ENCODE measurements at regions not wholly inside any gene's neighbourhood (a gene's known extent, or its start where the extent isn't known, plus 50 kb on each side); places are given as distances from the start of the nearest gene placed in this dataset.

DNA sequence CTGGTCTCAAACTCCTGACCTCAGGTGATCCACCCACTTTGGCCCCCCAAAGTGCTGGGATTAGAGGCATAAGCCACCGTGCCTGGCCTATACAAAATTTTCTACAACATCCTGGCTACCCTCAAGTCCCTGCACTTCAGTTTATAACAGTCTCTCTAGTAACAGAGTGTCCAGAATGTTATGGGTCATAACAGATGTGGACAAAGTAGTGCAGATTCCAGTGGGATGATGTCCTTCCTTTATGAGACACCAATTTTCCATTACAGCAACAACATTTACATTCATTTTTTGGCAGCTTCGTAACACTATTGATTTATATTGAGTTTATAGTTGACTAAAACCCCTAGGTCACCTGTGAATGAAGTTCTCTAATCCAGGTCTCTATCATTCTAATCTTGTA lies 429.4 kb upstream of the PTBP2 start:
- no peak for DNase-seq (ENCODE audit: low spot score)

DNA sequence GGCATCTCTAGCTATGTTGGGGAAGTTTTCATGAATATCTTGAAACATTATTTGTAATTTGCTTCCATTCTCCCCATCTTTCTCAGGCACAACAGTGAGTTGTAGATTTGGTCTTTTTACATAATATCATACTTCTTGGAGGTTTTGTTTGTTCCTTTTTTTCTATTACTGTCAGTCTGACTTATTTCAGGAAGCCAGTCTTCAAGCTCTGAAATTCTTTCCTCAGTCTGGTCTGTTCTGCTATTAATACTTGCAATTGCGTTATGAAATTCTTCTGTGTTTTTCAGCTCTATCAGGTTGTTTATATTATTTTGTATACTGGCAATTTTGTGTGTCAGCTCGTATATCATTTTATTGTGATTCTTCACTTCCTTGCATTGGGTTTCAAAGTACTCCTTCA lies 424.6 kb upstream of the PTBP2 start:
- DNase-seq (ENCODE audit: low spot score): no peak

DNA sequence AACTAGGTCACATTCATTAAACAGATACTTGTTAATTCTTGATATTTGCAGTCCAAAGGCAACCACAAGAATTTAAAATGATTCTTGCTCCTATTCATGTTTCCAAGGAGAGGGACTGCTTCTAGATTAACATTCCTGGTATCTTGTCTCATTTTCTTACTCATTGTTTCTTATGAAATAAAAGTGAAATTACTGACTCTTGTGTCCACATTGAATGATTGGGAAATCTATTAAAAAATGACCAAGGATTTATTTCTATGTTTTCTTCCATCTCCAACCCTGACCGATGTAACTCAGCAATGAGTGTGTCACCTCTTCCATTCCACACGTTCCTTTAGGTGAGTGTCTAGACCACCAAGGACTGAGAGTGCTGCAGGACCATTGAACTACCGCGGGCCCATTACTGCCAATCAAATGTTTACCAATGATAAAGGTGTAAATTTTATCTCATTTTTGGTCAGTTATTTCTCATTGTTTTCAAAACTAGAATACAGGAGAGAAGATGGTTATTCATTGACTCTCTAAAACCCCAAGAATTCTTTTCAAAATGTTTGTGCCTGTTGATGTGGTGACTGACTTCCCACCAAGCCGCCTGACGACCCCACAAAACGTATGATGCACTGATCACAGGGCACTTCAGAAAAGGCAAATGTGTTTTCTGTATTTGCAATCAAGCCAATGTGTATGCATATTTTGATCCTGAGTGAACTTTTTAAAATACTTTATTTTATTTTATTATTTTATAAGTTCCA lies 414.6 kb upstream of the PTBP2 start:
- no peak for DNase-seq (ENCODE audit: low spot score)

DNA sequence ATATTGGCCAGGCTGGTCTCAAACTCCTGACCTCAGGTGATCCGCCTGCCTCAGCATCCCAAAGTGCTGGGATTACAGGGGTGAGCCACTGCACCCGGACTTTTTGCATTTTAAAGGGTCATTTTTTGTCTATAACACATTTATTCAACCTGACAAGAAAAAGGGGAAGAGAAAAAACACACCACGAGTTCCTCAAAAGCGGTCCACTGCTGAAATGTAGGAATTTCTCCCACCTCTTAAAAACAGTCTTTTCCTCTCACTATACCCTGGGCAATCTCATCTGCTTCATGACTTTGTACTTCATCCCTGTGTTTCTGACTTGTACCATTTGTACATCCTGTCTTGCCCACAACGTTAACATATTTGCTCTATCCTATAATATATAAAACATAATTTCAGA lies 413.3 kb upstream of the PTBP2 start:
- no peak for DNase-seq (ENCODE audit: low spot score)

DNA sequence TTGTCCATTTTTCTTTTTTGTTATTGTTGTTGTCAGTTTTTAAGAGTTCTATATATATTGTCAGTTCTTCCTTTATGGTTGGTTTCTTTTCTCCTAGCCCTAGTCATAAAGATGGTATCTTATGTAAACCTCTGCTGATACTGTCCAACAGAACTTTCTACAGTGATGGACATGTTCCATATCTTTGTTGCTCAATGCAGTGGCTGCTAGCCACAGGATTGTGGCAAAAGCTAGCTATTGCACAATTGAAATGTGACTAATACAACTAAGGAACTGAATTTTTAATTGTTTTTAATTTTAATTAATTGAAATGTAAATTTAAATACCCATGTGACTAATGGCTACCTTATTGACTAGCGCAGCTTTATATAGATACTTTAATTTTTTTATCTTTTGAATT lies 411.8 kb upstream of the PTBP2 start:
- DNase-seq (ENCODE audit: low spot score): no peak

DNA sequence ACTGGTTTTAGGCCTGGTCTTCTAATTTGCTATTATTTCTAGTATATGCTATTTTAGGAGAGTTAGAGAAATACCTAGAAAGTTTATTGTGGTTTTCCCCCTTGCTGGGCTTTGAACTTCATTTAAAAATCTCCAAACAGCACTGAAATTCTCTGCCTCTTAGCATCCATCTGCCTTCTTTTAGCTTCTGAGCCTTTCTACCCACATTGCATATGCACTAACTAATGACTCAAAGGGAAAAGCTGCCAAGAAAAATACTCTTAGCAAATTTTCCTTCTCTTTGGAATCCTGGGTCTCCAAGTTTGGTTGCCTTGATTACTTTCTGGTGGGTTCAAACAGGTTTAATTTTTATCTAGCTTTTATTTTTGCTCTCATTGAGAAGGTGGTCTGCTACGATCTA lies 408.4 kb upstream of the PTBP2 start:
- DNase-seq (ENCODE audit: low spot score): no peak

DNA sequence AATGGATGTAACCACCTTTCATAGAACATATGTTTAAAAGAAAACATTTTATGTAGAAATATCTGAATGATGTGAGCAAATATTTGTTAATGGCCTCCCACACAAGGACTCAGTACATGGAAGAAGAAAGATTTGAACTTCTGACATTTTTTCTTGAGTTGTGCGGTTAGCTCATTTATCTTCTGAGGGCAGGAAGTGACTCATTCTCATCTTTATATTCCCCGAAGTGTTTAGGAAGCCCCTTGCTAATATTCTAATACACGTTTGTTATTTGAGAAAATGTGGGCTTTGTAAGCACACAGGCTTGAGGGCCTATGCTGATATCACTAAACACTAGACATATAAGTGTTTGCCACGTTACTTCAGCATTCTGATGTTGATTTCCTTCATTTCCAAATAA lies 392.5 kb upstream of the PTBP2 start:
- no peak for DNase-seq (ENCODE audit: low spot score)

DNA sequence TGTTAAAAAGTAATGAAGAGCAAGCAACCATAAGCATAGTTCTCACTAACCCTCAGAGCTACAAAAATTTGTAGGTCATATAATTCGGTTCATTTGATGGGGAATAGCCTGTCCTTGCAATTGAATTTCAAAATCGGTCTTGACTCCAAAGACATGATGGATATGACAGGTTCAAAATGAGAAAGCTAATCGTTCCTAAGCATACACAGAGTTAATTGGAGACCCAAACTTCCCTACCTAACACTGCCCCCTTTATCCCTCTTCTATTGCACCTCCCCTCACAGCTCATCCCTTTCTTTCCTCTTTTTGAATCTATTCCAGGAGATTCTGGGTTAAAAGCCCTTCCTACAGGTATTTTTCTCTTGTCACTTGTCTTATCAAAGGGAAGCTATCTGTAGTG lies 390.0 kb upstream of the PTBP2 start:
- DNase-seq (ENCODE audit: low spot score): no peak

DNA sequence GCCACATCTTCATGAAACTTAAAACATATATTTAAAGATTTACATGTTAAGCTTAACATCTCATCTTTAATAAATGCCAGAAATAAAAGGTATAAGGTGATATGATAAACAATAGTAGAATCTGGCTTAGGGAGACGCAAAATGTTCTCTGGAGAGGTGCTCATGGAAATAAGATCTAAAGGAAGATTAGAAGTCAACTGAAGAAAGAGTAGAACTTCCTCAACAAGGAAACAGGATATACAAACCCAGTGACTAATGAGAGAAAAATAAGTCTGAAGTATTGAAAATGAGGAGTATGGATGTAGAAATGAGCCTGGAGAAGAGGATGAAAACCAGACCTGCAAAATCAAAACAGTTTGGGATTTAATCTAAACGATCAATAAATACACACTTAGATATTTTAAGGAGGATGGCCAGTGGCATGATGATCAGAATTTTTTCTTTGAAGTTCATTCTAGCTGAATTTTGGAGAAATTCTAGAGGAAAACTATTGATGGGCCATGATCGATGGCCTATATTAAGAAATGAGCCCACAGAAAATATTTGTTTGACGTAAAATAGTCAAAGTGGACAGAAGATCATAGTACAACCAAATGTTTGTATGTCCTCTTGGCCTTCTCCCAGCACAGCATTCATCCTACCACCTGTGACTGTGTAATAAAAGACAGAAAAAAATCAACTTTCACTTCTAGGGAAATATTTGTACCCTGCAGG lies 387.9 kb upstream of the PTBP2 start:
- no peak for DNase-seq (ENCODE audit: low spot score)

DNA sequence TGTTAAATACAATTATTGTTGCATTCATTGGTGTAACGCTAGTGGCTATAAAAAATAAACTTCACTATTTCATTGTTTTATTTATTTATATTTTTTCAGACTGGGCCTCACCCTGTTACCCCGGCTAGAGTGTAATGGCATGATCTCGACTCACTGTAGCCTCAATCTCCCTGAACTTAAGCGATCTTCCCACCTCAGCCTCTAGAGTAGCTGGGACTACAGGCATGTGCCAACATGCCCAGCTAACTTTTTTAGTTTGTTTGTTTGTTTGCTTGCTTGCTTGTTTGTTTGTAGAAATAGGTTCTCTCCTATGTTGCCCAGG lies 387.4 kb upstream of the PTBP2 start:
- no peak for DNase-seq (ENCODE audit: low spot score)

DNA sequence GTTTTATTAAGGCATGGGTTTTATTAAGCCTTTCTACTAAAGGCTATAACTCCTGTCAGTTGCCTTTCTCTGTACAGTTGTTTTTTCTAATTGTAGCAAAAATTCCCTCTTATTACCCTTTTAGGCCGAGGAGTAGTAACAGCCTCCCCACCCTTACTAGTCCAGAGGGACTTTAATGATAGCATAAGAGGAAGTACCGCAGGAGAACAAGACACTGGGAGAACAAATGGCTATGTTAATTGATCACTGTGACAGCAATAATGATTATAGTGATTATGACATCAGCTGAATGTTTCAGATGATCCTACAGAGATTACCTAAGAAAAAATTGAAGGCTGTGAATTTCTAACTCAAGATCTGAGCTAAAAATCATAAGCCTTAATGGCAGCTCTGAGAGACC lies 383.0 kb upstream of the PTBP2 start:
- DNase-seq (ENCODE audit: low spot score): no peak

DNA sequence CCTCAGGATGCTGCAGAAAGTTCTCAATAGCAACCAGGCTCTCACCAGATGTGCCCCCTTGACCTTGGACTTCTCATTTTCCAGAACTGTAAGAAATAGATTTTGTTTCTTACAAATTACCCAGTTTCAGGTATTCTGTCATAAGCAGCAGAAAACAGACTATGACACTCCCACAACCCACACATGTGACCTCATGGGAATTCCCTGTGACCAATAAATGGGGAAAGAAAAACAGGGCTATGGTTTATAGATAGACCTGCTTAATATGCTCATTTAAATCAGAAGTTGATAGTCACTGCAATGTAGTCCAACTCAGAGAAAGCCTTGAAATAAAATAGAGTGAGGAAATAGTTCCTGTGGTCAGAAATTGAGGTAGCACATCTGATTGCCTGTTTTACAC lies 380.9 kb upstream of the PTBP2 start:
- no peak for DNase-seq (ENCODE audit: low spot score)

DNA sequence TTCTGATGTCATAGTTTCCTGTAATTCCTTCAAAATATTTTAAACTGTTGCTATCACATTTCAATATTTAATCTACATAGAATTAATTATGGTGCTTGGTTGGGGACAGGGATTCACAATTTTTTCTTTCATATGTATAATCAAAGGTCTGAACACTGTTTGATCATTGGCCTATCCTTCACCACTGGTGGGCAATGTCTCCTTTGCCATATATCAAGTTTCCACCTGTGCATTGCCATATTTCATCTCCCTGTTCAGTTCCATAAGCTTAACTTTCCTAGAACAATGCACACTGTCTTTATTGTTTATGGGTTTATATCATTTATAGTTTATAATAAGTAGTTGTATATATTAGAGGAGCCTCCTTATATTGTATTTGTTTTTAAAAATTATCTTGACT lies 374.9 kb upstream of the PTBP2 start:
- no peak for DNase-seq (ENCODE audit: low spot score)

DNA sequence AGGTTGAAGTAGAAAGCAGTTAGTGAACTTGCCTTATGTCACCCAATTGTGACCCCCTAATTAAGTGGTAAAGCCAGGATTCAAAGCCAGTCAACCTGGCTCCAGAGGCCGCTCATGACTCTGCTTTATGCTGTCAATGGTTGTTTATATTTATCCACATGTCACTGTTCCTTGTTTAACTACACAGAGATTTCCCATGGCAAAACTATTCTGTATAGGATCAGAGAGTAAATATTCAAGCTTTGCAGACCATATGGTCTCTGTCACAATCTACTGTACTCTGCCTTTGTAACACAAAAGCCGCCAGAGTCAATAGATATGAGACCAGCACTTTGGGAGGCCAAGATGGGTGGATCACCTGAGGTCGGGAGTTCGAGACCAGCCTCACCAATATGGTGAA lies 371.7 kb upstream of the PTBP2 start:
- no peak for DNase-seq (ENCODE audit: low spot score)

DNA sequence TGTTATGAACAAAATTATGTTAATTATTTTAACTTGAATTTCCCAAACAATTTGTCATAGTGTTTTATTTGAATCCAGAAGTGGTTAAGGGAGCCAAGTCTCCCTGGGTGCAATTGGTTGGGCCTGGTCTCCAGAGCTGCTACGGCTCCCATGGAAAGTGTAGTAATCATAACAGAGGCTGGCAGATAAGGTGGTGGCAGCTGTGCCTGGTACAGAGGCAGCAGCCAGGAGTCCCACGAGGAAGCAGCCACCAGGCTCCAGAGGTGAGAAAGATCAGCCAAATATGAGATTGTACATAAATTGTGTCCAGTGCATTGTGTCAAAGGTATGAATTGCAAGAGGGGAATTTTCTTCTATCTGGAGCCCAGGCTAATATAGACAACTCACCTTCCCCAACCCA lies 368.9 kb upstream of the PTBP2 start:
- no peak for DNase-seq (ENCODE audit: low spot score)

DNA sequence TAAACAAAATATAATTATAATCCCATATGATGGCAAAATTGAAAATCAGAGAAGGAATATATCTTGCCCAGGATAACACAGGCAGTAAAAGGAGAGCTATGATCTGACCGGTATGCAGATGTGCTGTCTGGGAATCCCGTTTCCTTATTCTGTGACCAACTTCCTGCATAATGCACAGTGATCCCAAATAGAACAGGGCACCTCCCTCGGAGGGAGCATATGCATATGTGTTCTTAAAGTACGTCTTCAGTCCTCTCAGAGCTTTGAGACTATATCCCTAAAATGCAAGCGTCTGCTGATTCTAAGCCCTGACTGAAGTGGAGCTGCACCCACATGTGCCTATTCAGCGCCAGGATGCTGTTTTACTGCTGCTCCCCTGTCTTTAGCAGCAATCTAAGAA lies 366.1 kb upstream of the PTBP2 start:
- no peak for DNase-seq (ENCODE audit: low spot score)

DNA sequence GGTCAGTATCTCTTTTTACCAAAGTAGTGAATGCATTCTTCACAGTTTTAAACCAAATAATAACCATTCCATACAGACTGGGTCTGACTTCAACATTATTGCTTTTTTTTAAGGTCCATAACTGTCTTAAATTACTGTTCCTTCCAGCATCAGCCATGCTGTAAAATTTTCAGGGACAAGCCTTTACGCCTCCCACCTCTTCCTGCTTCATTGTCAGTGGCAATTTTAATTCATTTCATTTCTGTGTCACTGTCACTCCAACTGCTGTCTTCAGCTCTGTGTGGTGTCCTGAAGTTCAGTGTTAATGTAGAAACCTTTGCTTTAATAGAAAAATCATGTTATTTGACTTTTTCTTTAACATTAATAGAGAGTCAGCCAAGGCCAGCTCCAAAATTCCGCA lies 365.6 kb upstream of the PTBP2 start:
- DNase-seq (ENCODE audit: low spot score): no peak

DNA sequence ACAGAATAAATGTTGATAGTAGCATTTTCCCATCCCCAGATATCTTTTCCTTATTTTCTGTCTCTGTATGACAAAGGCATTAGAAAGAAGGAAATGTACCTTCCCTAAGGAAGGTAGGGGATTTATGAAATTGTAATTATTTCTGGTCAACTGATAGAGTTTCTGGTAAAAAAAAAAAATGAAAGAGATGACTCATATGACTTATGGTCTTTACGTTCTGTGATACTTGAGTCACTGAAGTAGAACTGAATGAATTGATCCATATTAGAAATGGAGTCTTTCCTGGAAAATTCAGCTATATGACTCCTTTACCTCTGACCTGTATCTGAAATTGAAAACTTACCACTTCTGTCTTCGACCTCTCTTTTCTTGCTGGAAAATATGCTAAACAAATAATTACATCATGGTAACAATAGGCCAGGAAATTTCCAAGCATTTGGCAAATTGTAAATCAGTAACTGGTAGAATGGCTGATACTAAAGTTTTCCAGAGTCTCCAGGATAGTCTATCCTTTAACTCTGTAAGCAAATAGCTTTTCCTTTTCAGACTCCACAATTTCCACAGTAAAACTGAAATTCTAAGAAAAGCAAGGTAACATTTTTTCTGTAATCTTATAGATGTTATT lies 364.3 kb upstream of the PTBP2 start:
- no peak for DNase-seq (ENCODE audit: low spot score)

DNA sequence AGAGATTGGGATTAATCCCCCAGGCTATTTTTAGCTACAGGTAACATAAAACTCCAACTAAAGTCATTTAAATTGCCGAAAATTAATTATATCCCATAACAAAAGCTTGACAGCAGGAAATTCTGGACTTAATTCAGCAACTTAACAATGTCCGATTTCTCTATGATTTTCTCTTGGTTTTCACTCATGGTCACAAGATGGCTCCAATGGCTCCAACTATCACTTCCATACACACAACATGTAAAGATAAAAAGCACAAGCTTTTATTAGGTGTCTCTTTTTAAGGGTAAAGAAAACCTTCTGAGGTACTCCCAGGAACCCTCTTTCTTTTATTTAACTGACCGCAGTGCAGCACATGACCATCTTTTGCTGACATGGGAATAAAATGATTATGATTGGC lies 363.5 kb upstream of the PTBP2 start:
- no peak for DNase-seq (ENCODE audit: low spot score)

DNA sequence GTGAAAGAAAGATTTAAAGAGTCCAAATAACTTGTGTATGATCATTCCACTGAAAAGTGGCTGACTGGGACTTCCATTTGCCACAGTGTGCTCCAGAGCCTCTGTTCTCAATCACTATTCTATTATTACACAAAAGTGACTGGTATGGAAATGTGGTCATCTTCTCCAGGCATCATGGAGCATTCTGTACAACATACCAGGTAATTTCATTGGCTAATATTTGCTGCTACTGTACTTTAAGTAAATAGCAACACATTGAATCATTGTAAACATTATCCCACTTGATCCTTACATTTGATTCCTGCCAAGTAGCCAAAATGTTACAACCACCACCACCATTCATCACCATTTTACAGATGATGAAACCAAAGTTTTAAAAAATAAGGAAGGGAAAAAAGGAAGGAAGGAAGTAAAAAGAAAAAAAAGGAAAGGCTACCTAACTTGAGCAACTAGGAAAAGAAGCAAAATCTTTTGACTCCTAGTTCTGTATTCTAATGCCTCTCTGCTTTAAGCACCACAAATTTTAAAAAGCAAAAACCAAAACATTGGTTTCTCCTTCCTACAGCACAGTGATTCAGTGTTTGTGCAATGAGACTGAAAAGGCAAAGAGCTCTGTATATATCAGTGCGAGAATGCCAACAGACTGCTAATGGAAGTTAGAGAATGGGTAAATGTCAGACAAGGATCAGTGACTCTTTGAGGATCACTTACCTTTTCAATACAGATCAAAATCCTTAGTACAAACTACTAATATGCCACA lies 361.4 kb upstream of the PTBP2 start:
- no peak for DNase-seq (ENCODE audit: low spot score)

DNA sequence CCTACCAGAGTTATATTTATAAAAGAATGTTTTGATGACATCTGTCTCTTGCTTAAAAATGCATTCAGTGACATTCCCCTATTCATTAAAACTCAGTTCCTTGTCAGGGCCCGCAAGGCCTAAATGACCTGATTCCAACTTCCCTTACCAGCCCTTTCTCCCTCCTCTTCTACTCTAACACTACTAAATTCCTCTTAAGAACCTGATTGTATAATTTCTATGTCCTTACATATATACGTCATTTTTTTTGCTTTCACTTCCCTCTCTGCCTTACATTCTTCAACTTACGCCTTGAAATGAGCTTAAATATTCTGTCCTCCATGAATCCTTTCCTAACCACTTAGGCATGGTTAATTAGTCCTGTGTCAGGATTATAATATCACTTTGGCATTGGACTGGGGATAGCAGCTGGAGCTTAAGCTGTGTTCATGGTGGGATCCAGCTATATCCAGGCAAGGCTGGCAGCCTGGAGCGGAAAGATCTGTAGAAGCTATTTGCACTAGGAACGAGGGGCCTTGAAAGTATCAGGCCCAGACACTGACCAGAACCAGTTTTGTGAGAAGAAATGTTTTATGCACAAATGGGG lies 360.2 kb upstream of the PTBP2 start:
- DNase-seq (ENCODE audit: low spot score): no peak

DNA sequence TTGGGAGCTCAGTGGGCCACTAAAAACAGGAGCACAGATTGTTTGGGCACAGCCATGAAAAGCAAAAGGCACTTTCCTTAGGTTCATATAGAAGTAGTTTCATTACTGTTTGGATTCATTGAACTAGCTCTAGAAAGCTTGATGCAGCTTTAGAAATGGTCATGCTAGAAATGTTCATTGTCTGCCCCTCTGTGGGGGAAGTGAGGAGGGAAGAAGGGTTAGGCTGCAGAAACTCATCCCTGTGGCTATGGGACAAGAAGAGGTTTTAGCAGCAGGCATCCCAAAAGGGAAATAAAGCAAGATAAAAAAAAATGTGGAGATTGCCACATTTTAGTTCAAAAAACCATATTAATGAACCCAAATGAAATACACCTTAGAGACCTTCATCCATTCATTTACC lies 359.6 kb upstream of the PTBP2 start:
- no peak for DNase-seq (ENCODE audit: low spot score)

DNA sequence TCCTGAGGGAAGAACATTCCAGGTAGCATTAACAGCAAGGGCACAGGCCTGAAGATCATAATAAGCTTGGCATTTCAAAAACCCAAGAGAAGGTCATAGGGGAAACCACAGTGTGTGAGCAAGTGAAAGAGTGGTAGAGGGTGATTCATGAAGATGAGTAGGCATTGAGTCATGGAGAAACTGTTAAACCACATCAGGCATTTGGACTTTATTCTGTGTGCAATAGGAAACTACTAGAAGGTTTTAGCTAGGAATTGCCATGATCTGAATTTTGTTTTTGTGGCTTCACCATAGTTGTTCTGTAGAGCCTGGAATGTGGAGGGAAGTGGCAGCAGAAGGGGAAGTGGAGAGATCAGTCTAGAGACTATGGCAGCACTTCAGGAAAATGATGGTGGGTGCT lies 359.0 kb upstream of the PTBP2 start:
- DNase-seq (ENCODE audit: low spot score): peak; percentile 90

Data from RKO (cell line).